ENCODE measurements at regions not wholly inside any gene's neighbourhood (a gene's known extent, or its start where the extent isn't known, plus 50 kb on each side); places are given as distances from the start of the nearest gene placed in this dataset.

- TF ChIP-seq MXI1 (IDR thresholded peaks at IDR 0.05; ENCODE audit: low read depth, low read length) (no peak), YY1 (IDR thresholded peaks at IDR 0.05; ENCODE audit: low read depth) (no peak), RAD21 (IDR thresholded peaks at IDR 0.05; ENCODE audit: low read length) (no peak), EZH2phosphoT487 (IDR thresholded peaks at IDR 0.05; ENCODE audit: borderline replicate concordance, low read depth) (no peak), SIN3A (IDR thresholded peaks at IDR 0.05; ENCODE audit: borderline replicate concordance, low read depth, low read length) (no peak), SMC3 (IDR thresholded peaks at IDR 0.05; ENCODE audit: low read depth, low read length) (no peak), CHD2 (IDR thresholded peaks at IDR 0.05; ENCODE audit: low read length, partially characterized antibody) (no peak)
- TF ChIP-seq, protein P1, sequence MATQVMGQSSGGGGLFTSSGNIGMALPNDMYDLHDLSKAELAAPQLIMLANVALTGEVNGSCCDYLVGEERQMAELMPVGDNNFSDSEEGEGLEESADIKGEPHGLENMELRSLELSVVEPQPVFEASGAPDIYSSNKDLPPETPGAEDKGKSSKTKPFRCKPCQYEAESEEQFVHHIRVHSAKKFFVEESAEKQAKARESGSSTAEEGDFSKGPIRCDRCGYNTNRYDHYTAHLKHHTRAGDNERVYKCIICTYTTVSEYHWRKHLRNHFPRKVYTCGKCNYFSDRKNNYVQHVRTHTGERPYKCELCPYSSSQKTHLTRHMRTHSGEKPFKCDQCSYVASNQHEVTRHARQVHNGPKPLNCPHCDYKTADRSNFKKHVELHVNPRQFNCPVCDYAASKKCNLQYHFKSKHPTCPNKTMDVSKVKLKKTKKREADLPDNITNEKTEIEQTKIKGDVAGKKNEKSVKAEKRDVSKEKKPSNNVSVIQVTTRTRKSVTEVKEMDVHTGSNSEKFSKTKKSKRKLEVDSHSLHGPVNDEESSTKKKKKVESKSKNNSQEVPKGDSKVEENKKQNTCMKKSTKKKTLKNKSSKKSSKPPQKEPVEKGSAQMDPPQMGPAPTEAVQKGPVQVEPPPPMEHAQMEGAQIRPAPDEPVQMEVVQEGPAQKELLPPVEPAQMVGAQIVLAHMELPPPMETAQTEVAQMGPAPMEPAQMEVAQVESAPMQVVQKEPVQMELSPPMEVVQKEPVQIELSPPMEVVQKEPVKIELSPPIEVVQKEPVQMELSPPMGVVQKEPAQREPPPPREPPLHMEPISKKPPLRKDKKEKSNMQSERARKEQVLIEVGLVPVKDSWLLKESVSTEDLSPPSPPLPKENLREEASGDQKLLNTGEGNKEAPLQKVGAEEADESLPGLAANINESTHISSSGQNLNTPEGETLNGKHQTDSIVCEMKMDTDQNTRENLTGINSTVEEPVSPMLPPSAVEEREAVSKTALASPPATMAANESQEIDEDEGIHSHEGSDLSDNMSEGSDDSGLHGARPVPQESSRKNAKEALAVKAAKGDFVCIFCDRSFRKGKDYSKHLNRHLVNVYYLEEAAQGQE (IDR thresholded peaks at IDR 0.05; ENCODE audit: low read depth, low read length): no peak
- TF ChIP-seq, protein P2, sequence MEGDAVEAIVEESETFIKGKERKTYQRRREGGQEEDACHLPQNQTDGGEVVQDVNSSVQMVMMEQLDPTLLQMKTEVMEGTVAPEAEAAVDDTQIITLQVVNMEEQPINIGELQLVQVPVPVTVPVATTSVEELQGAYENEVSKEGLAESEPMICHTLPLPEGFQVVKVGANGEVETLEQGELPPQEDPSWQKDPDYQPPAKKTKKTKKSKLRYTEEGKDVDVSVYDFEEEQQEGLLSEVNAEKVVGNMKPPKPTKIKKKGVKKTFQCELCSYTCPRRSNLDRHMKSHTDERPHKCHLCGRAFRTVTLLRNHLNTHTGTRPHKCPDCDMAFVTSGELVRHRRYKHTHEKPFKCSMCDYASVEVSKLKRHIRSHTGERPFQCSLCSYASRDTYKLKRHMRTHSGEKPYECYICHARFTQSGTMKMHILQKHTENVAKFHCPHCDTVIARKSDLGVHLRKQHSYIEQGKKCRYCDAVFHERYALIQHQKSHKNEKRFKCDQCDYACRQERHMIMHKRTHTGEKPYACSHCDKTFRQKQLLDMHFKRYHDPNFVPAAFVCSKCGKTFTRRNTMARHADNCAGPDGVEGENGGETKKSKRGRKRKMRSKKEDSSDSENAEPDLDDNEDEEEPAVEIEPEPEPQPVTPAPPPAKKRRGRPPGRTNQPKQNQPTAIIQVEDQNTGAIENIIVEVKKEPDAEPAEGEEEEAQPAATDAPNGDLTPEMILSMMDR (IDR thresholded peaks at IDR 0.05): no peak
- TF ChIP-seq, protein P3, sequence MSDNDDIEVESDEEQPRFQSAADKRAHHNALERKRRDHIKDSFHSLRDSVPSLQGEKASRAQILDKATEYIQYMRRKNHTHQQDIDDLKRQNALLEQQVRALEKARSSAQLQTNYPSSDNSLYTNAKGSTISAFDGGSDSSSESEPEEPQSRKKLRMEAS (IDR thresholded peaks at IDR 0.05; ENCODE audit: low read depth): no peak
These were observed 399.8 kb upstream of the MAN1A1 start for GRCh38 chr6:119749335-119749734.
